HL-60 (cell line): ENCODE measurements at regions not wholly inside any gene's neighbourhood (a gene's known extent, or its start where the extent isn't known, plus 50 kb on each side); places are given as distances from the start of the nearest gene placed in this dataset.

Experiments
- CTCF ChIP-seq: IDR thresholded peaks from one replicate; pipeline ENCODE4 v1.5.1; 2011; ENCODE audit warnings: low read length, control low read depth, inconsistent platforms; ENCODE audit not compliant: insufficient read depth
- GABPA ChIP-seq: IDR thresholded peaks from 2 replicates; pipeline ENCODE4 v1.6.1; 2012; ENCODE audit warnings: low read depth

GRCh38 chr1:212545941-212546635, 62.5 kb upstream of the ATF3 start:
- TF ChIP-seq CTCF (no peak), GABPA (no peak)
